ENCODE measurements at regions not wholly inside any gene's neighbourhood (a gene's known extent, or its start where the extent isn't known, plus 50 kb on each side); places are given as distances from the start of the nearest gene placed in this dataset.

GRCh38 chr6:45741437-45742171, 274.1 kb downstream of the CLIC5 start:
- peak; percentile 96 for FAIRE-seq

- FAIRE-seq: no peak
These were observed 276.6 kb downstream of the CLIC5 start for GRCh38 chr6:45739058-45739457.

DNA sequence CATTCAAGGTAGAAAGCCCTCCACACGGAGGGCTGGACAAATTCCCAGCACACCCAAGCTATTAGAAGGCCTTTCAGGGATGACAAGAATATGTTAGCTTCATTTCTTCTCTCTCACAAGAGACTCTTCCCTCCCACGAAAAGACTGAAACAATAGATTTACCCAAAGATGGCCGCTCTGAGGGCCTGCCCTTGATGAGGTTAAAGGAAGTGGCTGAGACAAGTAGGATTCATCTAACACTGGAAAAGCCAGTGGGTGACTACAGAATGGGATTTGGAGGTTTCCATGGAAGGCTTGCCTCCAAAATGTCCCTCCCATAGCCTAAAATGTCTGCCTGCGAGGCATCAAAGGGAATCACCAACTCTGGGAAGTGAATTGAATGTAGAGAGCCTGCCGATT, 277.6 kb downstream of the CLIC5 start:
- no peak for FAIRE-seq

- no peak for FAIRE-seq
These were observed 278.2 kb downstream of the CLIC5 start for GRCh38 chr6:45737331-45738056.

- FAIRE-seq: no peak
These were observed 279.5 kb downstream of the CLIC5 start for GRCh38 chr6:45736134-45736533.

DNA sequence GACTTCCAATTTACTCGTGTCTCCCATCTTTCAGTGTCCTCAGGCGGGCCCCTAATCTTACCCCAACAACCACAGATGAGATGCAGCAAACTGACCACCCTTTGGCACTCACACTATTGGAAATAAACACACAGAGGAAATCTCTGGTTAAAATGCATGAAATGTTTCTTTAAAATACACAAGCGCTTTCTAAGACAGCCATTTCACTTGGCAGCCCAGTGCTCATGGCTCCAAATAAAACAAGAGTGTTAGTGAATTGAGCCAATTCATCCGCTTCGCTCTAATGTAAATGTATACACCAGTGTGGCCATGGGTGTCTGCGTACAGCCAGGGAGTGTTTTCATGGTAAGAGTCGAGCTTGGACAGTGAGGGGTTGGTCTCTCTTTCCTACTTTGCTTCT, 282.9 kb downstream of the CLIC5 start:
- no peak for FAIRE-seq

GRCh38 chr6:45730232-45730631, 285.4 kb downstream of the CLIC5 start:
- FAIRE-seq: no peak

GRCh38 chr6:45728674-45729073, 287.0 kb downstream of the CLIC5 start:
- no peak for FAIRE-seq

- no peak for FAIRE-seq
These were observed 287.7 kb downstream of the CLIC5 start for GRCh38 chr6:45727819-45728449.

- no peak for FAIRE-seq
These were observed 288.4 kb downstream of the CLIC5 start for GRCh38 chr6:45727228-45727627.

DNA sequence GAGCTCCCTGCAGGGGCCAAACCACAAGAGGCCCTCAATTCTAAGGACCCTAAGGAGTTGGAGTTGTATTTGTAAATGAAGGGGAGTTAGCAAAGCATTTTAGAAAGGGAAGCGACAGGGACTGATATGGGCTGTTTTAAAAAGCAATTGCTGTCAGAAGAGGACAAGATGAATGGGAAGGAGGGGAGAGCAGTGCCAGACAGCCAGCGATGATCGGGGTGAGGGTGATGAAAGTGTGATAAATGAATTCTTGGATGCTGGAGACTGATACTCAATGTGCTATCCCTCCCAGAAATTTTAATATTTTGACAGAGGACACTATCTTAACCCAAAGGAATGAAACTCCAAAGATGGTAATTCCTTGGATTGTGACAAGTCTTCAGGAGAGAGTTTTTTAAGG, 289.2 kb downstream of the CLIC5 start:
- FAIRE-seq: no peak

GRCh38 chr6:45724511-45724910, 291.1 kb downstream of the CLIC5 start:
- peak; percentile 69 for FAIRE-seq

DNA sequence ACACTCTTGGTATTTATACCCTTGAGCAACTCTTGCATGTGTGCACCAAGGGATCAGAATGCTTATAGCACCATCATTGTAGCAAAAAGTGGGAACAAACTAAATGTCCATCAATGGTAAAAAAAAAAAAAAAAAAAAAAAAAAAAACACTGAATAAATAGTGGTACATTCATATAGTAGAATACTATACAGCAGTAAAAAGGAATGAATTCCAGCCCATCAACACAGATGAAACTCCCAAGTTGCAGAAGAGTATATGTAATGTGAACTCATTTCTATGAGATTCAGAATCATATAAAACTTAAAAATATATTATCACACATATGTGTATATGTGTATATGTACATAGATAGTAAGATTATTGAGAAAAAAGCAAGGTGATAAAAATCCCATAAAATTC, 291.6 kb downstream of the CLIC5 start:
- peak; percentile 33 for FAIRE-seq

DNA sequence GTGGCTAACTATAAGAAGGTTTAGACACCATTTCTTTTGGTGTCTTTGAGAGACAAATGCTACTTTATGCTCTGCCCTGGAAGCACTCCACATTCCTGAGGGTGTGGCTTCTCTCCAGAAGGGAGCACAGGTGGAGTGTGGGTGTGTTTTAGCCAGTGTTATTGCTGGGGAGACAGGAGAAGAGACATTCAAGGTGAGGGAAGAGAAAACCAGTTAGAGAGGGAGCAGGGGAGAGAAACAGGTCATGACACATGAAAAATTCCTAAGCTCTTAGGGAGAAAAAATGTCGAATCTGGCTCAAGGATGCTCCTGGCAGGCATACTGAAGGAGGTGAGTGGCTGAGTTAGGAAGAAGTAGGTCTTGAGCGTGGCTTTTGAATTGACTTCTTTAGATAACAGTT, 292.8 kb downstream of the CLIC5 start:
- FAIRE-seq: no peak

- no peak for FAIRE-seq
These were observed 294.0 kb downstream of the CLIC5 start for GRCh38 chr6:45721665-45722064.

GRCh38 chr6:45718871-45719270, 296.8 kb downstream of the CLIC5 start:
- no peak for FAIRE-seq

DNA sequence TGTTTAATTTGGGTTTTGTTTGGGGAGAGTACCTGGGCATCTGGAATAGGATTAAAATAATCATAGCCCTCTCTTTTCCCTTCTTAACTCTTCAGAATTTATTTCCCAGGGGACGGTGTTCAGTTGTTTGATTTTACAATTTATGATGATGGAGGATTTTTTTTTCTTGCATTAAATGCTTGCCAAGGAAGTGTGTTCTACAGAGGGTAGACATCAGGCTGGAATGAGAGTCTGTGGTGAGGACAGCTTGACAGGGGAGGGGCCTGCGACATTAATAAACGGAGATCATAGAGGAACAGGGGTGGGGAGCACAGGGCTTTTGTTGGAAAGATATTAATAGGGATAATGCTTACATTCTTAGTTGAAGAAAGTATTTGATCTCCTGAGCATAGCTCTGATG, 297.5 kb downstream of the CLIC5 start:
- no peak for FAIRE-seq

DNA sequence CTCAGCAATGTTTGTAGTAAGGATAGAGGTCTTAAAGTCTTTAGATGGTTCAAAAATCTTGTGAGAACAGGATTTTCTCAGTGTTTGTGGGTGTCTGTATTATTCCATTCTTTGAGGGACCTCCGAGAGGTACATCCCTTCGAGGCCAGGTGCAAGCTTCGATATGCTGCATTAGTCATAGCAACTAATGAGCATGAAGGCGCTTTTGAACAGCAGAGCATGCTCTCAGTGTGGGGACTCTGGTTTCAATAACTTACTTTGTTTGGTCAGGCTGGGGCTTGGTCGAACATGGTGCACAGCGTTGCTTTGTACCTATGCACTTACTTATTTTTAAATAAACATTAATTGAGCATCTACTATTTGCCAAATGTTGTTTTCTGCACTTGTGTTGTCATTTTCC, 297.9 kb downstream of the CLIC5 start:
- FAIRE-seq: no peak

DNA sequence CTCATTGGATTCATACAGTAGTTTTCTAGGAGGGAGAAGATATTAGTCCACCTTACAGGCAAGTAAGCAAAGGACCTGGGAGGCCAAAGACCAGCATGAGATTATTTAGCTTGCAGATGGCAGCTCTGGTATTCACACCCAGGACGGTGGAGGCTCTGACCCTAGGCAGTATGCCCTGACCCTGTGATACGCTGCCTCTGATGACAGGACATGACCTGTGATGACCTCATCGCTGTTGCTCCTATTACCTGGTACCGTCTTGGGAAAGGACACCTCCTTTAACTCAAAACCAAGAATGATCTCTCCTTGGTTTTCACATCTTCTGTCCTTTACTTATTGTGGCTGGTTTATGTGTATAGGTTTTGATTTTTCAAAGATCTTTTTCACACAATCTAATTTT, 298.6 kb downstream of the CLIC5 start:
- no peak for FAIRE-seq

- no peak for FAIRE-seq
These were observed 300.2 kb downstream of the CLIC5 start for GRCh38 chr6:45715508-45715803.

DNA sequence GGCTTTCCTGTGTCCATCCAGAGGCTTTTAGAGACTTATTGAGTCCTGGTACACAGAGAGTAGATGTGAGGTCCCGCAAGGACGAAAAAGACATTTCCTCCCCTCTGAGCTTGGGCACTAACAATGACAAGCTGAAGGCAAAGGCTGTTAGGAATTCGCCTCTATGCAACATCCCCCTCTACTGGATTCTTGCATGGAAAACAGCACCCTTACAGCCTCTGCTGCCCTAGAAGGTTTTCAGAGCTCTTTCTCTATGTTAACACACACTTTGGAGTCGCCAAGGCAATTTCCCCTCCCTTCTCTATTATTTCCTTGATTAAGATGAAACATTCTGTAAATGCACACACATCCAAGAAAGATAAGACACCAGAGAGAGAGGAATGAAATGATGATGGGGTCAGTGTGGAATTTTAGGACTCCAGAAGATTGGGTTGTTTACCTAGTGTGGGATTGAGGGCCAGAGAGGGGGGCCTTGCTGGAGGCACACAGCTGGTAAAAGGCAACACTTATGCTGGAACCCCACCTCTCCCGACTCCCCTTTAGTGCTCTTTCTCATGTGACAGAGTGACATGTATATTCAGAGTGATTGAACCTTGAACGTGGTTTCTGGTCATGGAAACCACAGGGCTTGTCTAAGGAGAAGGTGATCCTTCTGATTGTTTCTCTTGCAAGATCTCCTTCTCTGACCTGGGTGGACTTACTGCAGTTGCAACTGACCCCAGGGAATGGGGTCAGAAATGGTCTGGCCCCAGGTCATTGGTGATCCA, 300.7 kb downstream of the CLIC5 start:
- FAIRE-seq: peak; percentile 51

- FAIRE-seq: no peak
These were observed 301.5 kb downstream of the CLIC5 start for GRCh38 chr6:45714006-45714730.
